ENCODE measurements at regions not wholly inside any gene's neighbourhood (a gene's known extent, or its start where the extent isn't known, plus 50 kb on each side); places are given as distances from the start of the nearest gene placed in this dataset.

DNA sequence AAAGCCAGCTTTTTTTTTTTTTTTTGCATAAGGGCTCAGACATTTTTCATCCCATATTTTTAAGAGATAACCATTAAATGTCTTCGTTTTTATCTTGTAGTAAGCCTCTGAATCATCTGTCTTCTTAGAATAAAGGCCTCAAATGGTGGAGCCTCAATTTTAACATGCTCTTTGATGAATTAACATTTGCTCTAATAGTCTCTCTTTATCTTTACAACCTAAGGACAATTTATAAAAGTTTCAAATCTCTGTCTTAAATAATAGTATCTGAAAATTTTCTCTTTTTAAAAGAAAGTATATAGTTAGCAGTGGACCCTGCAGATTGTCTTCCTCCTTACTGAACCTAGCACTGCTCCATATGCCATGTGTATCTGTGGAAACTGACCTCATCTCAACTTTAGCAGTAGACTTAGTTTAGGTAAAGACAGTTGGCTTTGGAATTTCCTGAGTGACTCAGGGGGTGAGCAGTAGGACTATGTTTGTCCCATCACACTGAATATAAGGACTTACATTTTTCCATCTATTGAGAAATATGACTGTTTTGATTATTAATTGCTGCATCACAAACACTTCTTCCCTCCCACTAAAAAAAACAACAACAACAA lies 1658.0 kb downstream of the STIM2 start:
- intact Hi-C loops (cut with DNase I), result no loop called here
- Histone ChIP-seq H3K4me1 (no peaks in the 10 kb centered on the region), H3K27me3 (no peaks in the 10 kb centered on the region), H3K27ac (no peak overlapping the region), H3K4me3 (no peak overlapping the region), H3K36me3 (replicated peaks in 1 of 2; ENCODE audit: insufficient read depth in 1 of 2, low read depth in 2 of 2) (no peaks in the 10 kb centered on the region), H3K9me3 (no peaks in the 10 kb centered on the region)
- DNase-seq, result no peak
- WGBS, 2 donors, result 31 to 56% methylated on average over 1 of the region's 1 CpG
- TF ChIP-seq, protein P1, sequence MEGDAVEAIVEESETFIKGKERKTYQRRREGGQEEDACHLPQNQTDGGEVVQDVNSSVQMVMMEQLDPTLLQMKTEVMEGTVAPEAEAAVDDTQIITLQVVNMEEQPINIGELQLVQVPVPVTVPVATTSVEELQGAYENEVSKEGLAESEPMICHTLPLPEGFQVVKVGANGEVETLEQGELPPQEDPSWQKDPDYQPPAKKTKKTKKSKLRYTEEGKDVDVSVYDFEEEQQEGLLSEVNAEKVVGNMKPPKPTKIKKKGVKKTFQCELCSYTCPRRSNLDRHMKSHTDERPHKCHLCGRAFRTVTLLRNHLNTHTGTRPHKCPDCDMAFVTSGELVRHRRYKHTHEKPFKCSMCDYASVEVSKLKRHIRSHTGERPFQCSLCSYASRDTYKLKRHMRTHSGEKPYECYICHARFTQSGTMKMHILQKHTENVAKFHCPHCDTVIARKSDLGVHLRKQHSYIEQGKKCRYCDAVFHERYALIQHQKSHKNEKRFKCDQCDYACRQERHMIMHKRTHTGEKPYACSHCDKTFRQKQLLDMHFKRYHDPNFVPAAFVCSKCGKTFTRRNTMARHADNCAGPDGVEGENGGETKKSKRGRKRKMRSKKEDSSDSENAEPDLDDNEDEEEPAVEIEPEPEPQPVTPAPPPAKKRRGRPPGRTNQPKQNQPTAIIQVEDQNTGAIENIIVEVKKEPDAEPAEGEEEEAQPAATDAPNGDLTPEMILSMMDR (IDR thresholded peaks at IDR 0.05), result no peak
- no peak for TF ChIP-seq POLR2A (IDR thresholded peaks at IDR 0.05)
- no peak for ATAC-seq

DNA sequence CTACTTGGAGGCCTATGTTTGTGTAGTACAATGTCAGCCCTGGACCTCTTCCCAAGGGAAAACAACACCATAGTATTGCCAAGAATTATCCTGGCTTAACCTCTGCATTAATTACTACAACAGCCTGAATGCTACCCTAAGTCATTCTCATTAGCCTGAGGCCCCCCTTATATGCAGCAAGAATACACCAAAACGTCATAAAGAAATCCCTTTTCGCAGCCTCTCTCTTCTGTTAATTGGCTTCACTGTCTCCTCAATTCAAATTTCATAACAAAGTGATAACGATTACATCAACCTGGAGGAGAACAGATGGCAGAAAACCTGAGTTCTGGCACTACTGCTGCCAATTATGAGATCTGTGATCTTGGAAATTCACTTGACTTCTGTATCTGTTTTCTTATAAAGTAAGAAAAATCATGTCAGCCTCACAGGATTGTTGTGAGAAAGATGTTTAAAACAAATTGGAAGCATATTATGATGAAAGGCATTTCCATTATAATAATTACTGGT lies 1663.1 kb downstream of the STIM2 start:
- no peak for ATAC-seq
- H3K27ac ChIP-seq, result no peak overlapping the region
- intact Hi-C loops (cut with DNase I), result no loop called here
- TF ChIP-seq, protein P1 (IDR thresholded peaks at IDR 0.05), result no peak
- no peak for TF ChIP-seq POLR2A (IDR thresholded peaks at IDR 0.05)
- H3K27me3 ChIP-seq, result no peaks in the 10 kb centered on the region
- no peaks in the 10 kb centered on the region for H3K9me3 ChIP-seq
- H3K4me1 ChIP-seq, result no peaks in the 10 kb centered on the region
- DNase-seq, result no peak
- no peaks in the 10 kb centered on the region for H3K36me3 ChIP-seq (replicated peaks in 1 of 2; ENCODE audit: insufficient read depth in 1 of 2, low read depth in 2 of 2)
- no peak overlapping the region for H3K4me3 ChIP-seq
- 62 to 64% methylated on average over 3 of the region's 3 CpGs for WGBS, 2 donors

DNA sequence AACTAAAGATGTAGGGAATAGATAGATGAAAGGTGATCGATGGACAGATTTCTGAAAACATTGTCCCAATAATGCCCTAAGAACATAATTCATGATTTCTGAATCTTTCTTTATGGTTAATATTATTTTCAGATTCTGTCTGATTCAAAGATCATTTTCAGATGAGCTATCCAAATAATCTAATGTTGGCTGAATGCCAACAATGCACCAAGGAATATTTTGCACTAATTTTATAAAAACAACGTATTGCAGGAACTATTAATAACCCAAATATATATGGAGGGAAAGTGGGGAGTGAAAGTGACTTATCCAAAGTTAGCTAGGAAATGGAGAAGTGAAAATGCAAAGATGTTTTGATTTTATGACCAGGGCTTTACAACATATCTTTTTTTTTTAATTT lies 1675.5 kb downstream of the STIM2 start:
- Histone ChIP-seq H3K9me3 (no peaks in the 10 kb centered on the region), H3K27ac (no peak overlapping the region), H3K4me1 (no peaks in the 10 kb centered on the region), H3K4me3 (no peak overlapping the region), H3K36me3 (replicated peaks in 1 of 2; ENCODE audit: insufficient read depth in 1 of 2, low read depth in 2 of 2) (no peaks in the 10 kb centered on the region), H3K27me3 (no peaks in the 10 kb centered on the region)
- intact Hi-C loops (cut with DNase I), result no loop called here
- no peak for TF ChIP-seq POLR2A (IDR thresholded peaks at IDR 0.05)
- TF ChIP-seq, protein P1 (IDR thresholded peaks at IDR 0.05), result no peak
- no peak for ATAC-seq
- 54 to 65% methylated on average over 2 of the region's 2 CpGs for WGBS, 2 donors
- no peak for DNase-seq

DNA sequence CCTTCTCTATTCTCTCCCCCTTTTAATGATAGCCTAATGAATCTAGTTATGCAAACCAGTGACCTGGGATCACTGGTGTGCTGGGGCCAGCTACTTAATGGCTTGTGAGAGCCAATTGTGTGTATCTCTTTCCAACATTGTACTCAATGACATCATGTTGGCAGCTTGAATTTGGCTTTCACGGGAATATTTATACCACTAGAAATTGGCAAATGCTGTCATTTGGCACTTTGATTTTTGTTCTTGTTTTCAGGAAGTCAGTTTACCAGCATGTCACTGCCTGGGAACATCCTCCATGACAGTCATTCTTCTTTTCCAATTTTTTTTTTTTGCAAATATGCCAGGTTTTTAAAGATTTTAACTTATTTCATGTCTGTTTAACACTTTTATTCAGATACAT lies 1685.3 kb downstream of the STIM2 start:
- Histone ChIP-seq H3K27ac (no peak overlapping the region), H3K4me3 (no peak overlapping the region), H3K9me3 (no peaks in the 10 kb centered on the region), H3K27me3 (no peaks in the 10 kb centered on the region), H3K36me3 (replicated peaks in 1 of 2; ENCODE audit: insufficient read depth in 1 of 2, low read depth in 2 of 2) (no peaks in the 10 kb centered on the region), H3K4me1 (no peaks in the 10 kb centered on the region)
- TF ChIP-seq, protein P1 (IDR thresholded peaks at IDR 0.05), result no peak
- TF ChIP-seq POLR2A (IDR thresholded peaks at IDR 0.05), result no peak
- no peak for ATAC-seq
- intact Hi-C loops (cut with DNase I), result no loop called here
- DNase-seq, result no peak
- 52 to 56% methylated on average over 1 of the region's 1 CpG for WGBS, 2 donors

DNA sequence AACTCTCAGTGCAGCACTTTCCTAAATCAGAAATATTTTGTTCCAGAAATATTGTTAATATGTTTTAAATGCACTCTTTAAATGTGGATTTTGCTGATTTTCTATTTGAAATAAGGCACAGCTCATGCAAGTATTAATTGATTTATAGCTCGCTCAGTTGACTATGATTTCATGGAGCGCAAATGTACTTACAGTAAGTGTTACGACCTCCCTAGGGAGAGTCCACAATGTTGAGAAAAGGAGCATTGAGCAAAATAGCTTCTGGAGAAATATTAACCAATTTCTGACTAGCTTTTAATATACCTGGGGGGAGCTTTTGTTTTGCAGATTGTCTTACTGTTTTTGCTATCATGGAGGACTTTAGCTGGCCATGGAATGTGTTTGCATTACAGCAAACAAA lies 1687.5 kb downstream of the STIM2 start:
- ATAC-seq, result no peak
- no peaks in the 10 kb centered on the region for H3K9me3 ChIP-seq
- WGBS, 2 donors, result 41 to 45% methylated on average over 3 of the region's 3 CpGs
- no peak for DNase-seq
- H3K4me1 ChIP-seq, result no peaks in the 10 kb centered on the region
- no peak overlapping the region for H3K4me3 ChIP-seq
- intact Hi-C loops (cut with DNase I), result no loop called here
- no peaks in the 10 kb centered on the region for H3K36me3 ChIP-seq (replicated peaks in 1 of 2; ENCODE audit: insufficient read depth in 1 of 2, low read depth in 2 of 2)
- H3K27ac ChIP-seq, result no peak overlapping the region
- no peak for TF ChIP-seq POLR2A (IDR thresholded peaks at IDR 0.05)
- TF ChIP-seq, protein P1 (IDR thresholded peaks at IDR 0.05), result no peak
- H3K27me3 ChIP-seq, result no peaks in the 10 kb centered on the region

Measured in body of pancreas (tissue), 4 donors.